GM12878 (cell line): ENCODE measurements at regions not wholly inside any gene's neighbourhood (a gene's known extent, or its start where the extent isn't known, plus 50 kb on each side); places are given as distances from the start of the nearest gene placed in this dataset.

ENCODE experiments used
- ATAC-seq: fragments of 200-7000 bp; cut with Tn5 transposase; 3 replicates; pipeline ENCODE4 v1.9.1; 2020; ENCODE audit warnings: mild to moderate bottlenecking, moderate library complexity
- BruUV-seq: library from RNA; stranded (reverse); fragments of 400-500 nt; replicated peaks from 2 replicates; lab custom pipeline; 2021; lab: Mats Ljungman, UMichigan
- CTCF ChIA-PET: fragments of 300-600 bp; sonication (Branson Sonifier 250); formaldehyde crosslinking; extraction: SDS; loops from one replicate; lab custom pipeline; 2021; ENCODE audit warnings: inconsistent platforms; lab: Yijun Ruan, JAX
- POLR2A ChIA-PET: fragments of 350-600 bp; formaldehyde crosslinking; extraction: SDS; loops from one replicate; lab custom pipeline; 2021; ENCODE audit warnings: inconsistent platforms; lab: Charles Lee
- RAD21 ChIA-PET: fragments of 300-600 bp; sonication (Branson Sonifier 250); formaldehyde crosslinking; loops from one replicate; lab custom pipeline; 2023; ENCODE audit warnings: antibody characterized with exemption; ENCODE audit not compliant: unreplicated experiment; lab: Charles Lee
- SMC1A ChIA-PET: fragments of 300-600 bp; sonication (Branson Sonifier 250); formaldehyde crosslinking; loops from one replicate; lab custom pipeline; 2023; ENCODE audit not compliant: unreplicated experiment, uncharacterized antibody; lab: Charles Lee
- DNase-seq: peaks from one replicate; pipeline ENCODE4 v3.0.0-alpha.2; 2011; ENCODE audit warnings: low read depth, low spot score
- FAIRE-seq: peaks from 3 replicates; lab custom pipeline; 2011; peaks lifted over from hg19 to GRCh38; lab: Jason Lieb, UNC
- H2AFZ ChIP-seq: 2 replicates; pipeline ENCODE4 v1.6.0; 2011; ENCODE audit warnings: low read depth, low read length, control low read depth; ENCODE audit not compliant: control insufficient read depth
- H3K27ac ChIP-seq: 2 replicates; pipeline ENCODE4 v1.5.1; 2011; ENCODE audit warnings: control low read depth; ENCODE audit not compliant: control insufficient read depth, insufficient read depth
- H3K27me3 ChIP-seq, 2 experiments: replicated peaks in 1 of 2; 2 replicates each; pipeline versions ENCODE4 v1.6.0 to v1.6.1; 2011; ENCODE audit warnings: low read length in 1 of 2; ENCODE audit not compliant: control insufficient read depth in 2 of 2, insufficient read depth in 2 of 2
- H3K36me3 ChIP-seq, 2 experiments: 2 replicates each; pipeline ENCODE4 v1.5.1; 2011; ENCODE audit warnings: low read length in 1 of 2; ENCODE audit not compliant: control insufficient read depth in 2 of 2, insufficient read depth in 2 of 2
- H3K4me1 ChIP-seq: 2 replicates; pipeline ENCODE4 v1.6.1; 2011; ENCODE audit warnings: mild to moderate bottlenecking, low read length, moderate library complexity, mixed read lengths; ENCODE audit not compliant: control insufficient read depth, insufficient read depth
- H3K4me2 ChIP-seq: 2 replicates; pipeline ENCODE4 v1.6.0; 2011; ENCODE audit warnings: control low read depth; ENCODE audit not compliant: control insufficient read depth, insufficient read depth
- H3K4me3 ChIP-seq: fragments of 200-600 bp; sonication (generic); 2 replicates; pipeline ENCODE4 v1.5.1; 2016
- H3K79me2 ChIP-seq: 2 replicates; pipeline ENCODE4 v1.6.0; 2011; ENCODE audit warnings: low read length; ENCODE audit not compliant: control insufficient read depth, insufficient read depth
- H3K9ac ChIP-seq: 2 replicates; pipeline ENCODE4 v1.8.0; 2011; ENCODE audit warnings: low read length, control low read depth, mixed read lengths; ENCODE audit not compliant: control insufficient read depth, insufficient read depth
- H3K9me3 ChIP-seq: replicated peaks from 3 replicates; pipeline ENCODE4 v1.5.1; 2011; ENCODE audit warnings: mild to moderate bottlenecking, low read length; ENCODE audit not compliant: control insufficient read depth, insufficient read depth
- H4K20me1 ChIP-seq: 2 replicates; pipeline ENCODE4 v1.6.0; 2011; ENCODE audit not compliant: control insufficient read depth, insufficient read depth
- BACH1 ChIP-seq: fragments of 450-650 bp; IDR thresholded peaks from 2 replicates; pipeline ENCODE4 v1.6.1; 2017; ENCODE audit warnings: mild to moderate bottlenecking, borderline replicate concordance
- CREB1 ChIP-seq: IDR thresholded peaks from 2 replicates; pipeline ENCODE4 v1.6.1; 2012; ENCODE audit warnings: low read depth, mild to moderate bottlenecking, inconsistent platforms
- EZH2 ChIP-seq: IDR thresholded peaks from 2 replicates; pipeline ENCODE4 v1.6.1; 2012; ENCODE audit warnings: low read depth, mild to moderate bottlenecking, control low read depth, inconsistent platforms, low read length, borderline replicate concordance; ENCODE audit not compliant: control insufficient read depth
- KDM1A ChIP-seq: fragments of 200-600 bp; sonication (generic); IDR thresholded peaks from 2 replicates; pipeline ENCODE4 v1.6.1; 2016; ENCODE audit warnings: borderline replicate concordance
- RUNX3 ChIP-seq: IDR thresholded peaks from 2 replicates; pipeline ENCODE4 v1.6.1; 2012; ENCODE audit warnings: low read length, inconsistent platforms
- SMAD1 ChIP-seq: fragments of 450-650 bp; IDR thresholded peaks from 2 replicates; pipeline ENCODE4 v1.6.1; 2018; ENCODE audit warnings: mild to moderate bottlenecking, low read depth; ENCODE audit not compliant: partially characterized antibody
- SMAD5 ChIP-seq: IDR thresholded peaks from 2 replicates; pipeline ENCODE4 v1.6.1; 2016; ENCODE audit warnings: antibody characterized with exemption, low read depth
- ZBTB11 ChIP-seq: fragments of 450-650 bp; formaldehyde crosslinking; IDR thresholded peaks from 2 replicates; pipeline ENCODE4 v1.5.0; 2022; ENCODE audit warnings: mild to moderate bottlenecking, missing genetic modification characterization
- WGBS: methylation state at CpG from one replicate; pipeline ENCODE4 v1.1.6; 2016; ENCODE audit warnings: low lambda C conversion rate; ENCODE audit not compliant: insufficient replicate concordance, insufficient coverage; ENCODE audit errors: missing lambda C conversion rate; 5-methylcytosine and 5-hydroxymethylcytosine counted together
- in situ Hi-C: fragments of 300-500 bp; cut with MboI; formaldehyde crosslinking; loops from 9 replicates; pipeline ENCODE4 v1.14.3; 2018; ENCODE audit warnings: mixed read lengths
- intact Hi-C: fragments of 100-400 bp; cut with micrococcal nuclease; formaldehyde crosslinking; loops from one replicate; pipeline ENCODE4 v1.14.2; 2022; ENCODE audit not compliant: unreplicated experiment

GRCh38 chr6:168852376-168852884, 401.2 kb downstream of the THBS2 start:
- Histone ChIP-seq H3K36me3 (no peaks in the 10 kb centered on the region), H3K27me3 (no peaks in the 10 kb centered on the region), H3K9me3 (no peaks in the 10 kb centered on the region; the same call in 2 of the 3 replicates), H2AFZ (no peak overlapping the region), H3K79me2 (no peaks in the 10 kb centered on the region), H3K4me3 (no peak overlapping the region), H3K27ac (no peak overlapping the region)
- in situ Hi-C loops = no loop called here
- FAIRE-seq = no peak
- POLR2A ChIA-PET = no interaction called here
- ATAC-seq = no peak
- WGBS = 26% methylated on average over 12 of the region's 12 CpGs
- no peak for TF ChIP-seq CREB1
- TF ChIP-seq RUNX3 = no peak
- TF ChIP-seq EZH2 = no peak
- no peak for TF ChIP-seq SMAD5
- TF ChIP-seq SMAD1 = no peak
- no peak for TF ChIP-seq BACH1
- no peak for TF ChIP-seq KDM1A
- no peak for TF ChIP-seq ZBTB11 (CRISPR knock-in tag)
- TF ChIP-seq, all 136 proteins: peak for 0
- Histone ChIP-seq H3K9ac (no peak overlapping the region), H4K20me1 (no peaks in the 10 kb centered on the region), H3K4me1 (no peaks in the 10 kb centered on the region), H3K4me2 (no peak overlapping the region)
- no TSS peak for BruUV-seq
- ChIA-PET RAD21 (no interaction called here), CTCF (no interaction called here), SMC1A (no interaction called here)
- intact Hi-C loops = no loop called here
- no peak for DNase-seq
